ENCODE measurements at regions not wholly inside any gene's neighbourhood (a gene's known extent, or its start where the extent isn't known, plus 50 kb on each side); places are given as distances from the start of the nearest gene placed in this dataset.

DNA sequence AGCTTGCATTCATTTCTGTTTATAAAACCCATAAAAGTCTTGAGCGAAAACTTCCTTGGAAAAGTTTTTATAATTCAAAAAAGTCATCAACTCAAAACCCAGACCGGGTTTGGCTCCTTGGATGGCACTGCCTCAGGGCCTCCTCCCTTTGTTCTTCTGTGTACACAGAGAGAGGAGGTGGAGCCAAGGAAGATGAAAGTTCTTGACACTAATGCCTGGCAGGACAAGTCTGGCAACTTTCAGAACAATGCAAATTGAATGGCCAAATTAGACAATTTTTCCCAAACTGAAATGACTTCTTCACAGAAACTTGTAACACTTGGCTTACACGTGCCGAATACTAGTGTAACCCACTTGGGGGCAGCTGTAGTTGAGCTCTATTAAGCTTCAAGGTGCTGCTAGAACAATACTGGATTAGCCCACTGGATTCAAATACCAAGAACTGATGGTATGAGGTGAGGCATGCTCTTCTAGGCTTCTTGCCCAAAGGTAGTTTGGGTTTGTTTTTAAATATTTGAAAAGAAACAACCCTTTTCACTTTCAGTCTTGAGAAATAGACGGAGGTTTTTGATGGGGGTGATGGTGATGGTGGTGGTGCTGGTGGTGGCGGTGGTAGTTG lies 86.6 kb upstream of the FRMD6 start:
- TF ChIP-seq FOXM1 (IDR thresholded peaks at IDR 0.05; ENCODE audit: borderline replicate concordance) = no peak
- no peak for TF ChIP-seq ARNT (IDR thresholded peaks at IDR 0.05)
- TF ChIP-seq ZNF384 (IDR thresholded peaks at IDR 0.05) = no peak
- no peak for TF ChIP-seq FOXK2 (IDR thresholded peaks at IDR 0.05)
- TF ChIP-seq TARDBP (IDR thresholded peaks at IDR 0.05) = no peak

Data from HEK293T (cell line).